Breast epithelium (tissue), 3 donors: ENCODE measurements at regions not wholly inside any gene's neighbourhood (a gene's known extent, or its start where the extent isn't known, plus 50 kb on each side); places are given as distances from the start of the nearest gene placed in this dataset.

ENCODE experiments used
- POLR2AphosphoS5 ChIP-seq, 3 donors: sonication (generic); formaldehyde crosslinking; IDR thresholded peaks; one replicate each; pipeline ENCODE4 v1.6.1; 2017; ENCODE audit warnings: antibody characterized with exemption in 3 of 3
- TF ChIP-seq, protein P1 (sequence below), 3 donors: fragments of 450-650 bp; IDR thresholded peaks; one replicate each; pipeline ENCODE4 v1.5.1; 2016 to 2017; ENCODE audit warnings: antibody characterized with exemption in 3 of 3, mild to moderate bottlenecking in 3 of 3, moderate library complexity in 3 of 3

DNA sequence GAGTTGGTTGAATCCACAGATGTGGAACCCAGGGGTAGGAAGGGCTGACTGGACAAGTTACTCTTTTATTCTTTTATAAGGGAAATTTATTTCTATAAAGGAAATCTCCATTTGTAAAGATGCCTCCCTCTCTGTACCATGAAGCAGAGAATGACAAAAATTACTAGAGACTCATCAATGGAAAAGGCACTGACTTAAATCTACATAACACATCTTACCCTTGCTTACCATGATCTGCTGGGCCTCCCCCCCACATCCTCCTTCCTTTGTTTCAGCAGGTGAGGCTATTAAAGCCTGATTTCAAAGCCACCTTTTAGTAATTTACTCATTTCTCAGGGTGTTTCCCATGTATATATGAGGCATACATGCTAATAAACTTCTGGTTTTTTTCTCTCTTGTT is 130.2 kb upstream of the HDDC2 start:
- TF ChIP-seq POLR2AphosphoS5 (IDR thresholded peaks at IDR 0.05) = no peak
- TF ChIP-seq, protein P1, sequence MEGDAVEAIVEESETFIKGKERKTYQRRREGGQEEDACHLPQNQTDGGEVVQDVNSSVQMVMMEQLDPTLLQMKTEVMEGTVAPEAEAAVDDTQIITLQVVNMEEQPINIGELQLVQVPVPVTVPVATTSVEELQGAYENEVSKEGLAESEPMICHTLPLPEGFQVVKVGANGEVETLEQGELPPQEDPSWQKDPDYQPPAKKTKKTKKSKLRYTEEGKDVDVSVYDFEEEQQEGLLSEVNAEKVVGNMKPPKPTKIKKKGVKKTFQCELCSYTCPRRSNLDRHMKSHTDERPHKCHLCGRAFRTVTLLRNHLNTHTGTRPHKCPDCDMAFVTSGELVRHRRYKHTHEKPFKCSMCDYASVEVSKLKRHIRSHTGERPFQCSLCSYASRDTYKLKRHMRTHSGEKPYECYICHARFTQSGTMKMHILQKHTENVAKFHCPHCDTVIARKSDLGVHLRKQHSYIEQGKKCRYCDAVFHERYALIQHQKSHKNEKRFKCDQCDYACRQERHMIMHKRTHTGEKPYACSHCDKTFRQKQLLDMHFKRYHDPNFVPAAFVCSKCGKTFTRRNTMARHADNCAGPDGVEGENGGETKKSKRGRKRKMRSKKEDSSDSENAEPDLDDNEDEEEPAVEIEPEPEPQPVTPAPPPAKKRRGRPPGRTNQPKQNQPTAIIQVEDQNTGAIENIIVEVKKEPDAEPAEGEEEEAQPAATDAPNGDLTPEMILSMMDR (IDR thresholded peaks at IDR 0.05) = no peak
